ENCODE measurements at regions not wholly inside any gene's neighbourhood (a gene's known extent, or its start where the extent isn't known, plus 50 kb on each side); places are given as distances from the start of the nearest gene placed in this dataset.

- TF ChIP-seq CTCF (IDR thresholded peaks at IDR 0.05) = no peak
- TF ChIP-seq POLR2A (IDR thresholded peaks at IDR 0.05) = no peak
Observed at GRCh38 chr18:37691162-37691561, 125.6 kb upstream of the CELF4 start.

Data from Peyer's patch (tissue), 4 donors.